HCT116 (cell line): ENCODE measurements at regions not wholly inside any gene's neighbourhood (a gene's known extent, or its start where the extent isn't known, plus 50 kb on each side); places are given as distances from the start of the nearest gene placed in this dataset.

Experiments used
- ATAC-seq: fragments of 200-7000 bp; cut with Tn5 transposase; 2 replicates; pipeline ENCODE4 v1.9.1; 2020; ENCODE audit warnings: mild to moderate bottlenecking, moderate library complexity
- BruUV-seq: library from RNA; stranded (reverse); fragments of 400-500 nt; replicated peaks from 2 replicates; lab custom pipeline; 2021; lab: Mats Ljungman, UMichigan
- CTCF ChIA-PET: fragments of 300-600 bp; sonication (Branson Sonifier 250); formaldehyde crosslinking; loops from one replicate; lab custom pipeline; 2021; ENCODE audit warnings: antibody characterized with exemption; lab: Charles Lee
- POLR2A ChIA-PET: fragments of 300-600, 350-600 bp; sonication (Branson Sonifier 250); formaldehyde crosslinking; loops from one replicate; lab custom pipeline; 2021; ENCODE audit warnings: antibody characterized with exemption; lab: Charles Lee
- RAD21 ChIA-PET, 2 experiments: fragments of 300-600 bp; sonication (Branson Sonifier 250); formaldehyde crosslinking; loops; one replicate each; lab custom pipeline; 2023; ENCODE audit warnings: low total read pairs in 2 of 2; ENCODE audit not compliant: uncharacterized antibody in 2 of 2, unreplicated experiment in 2 of 2, low non-redundant PET in 1 of 2; lab: Charles Lee
- DNase-seq: peaks from one replicate; pipeline ENCODE4 v3.0.0-alpha.2; 2010; ENCODE audit warnings: low read depth, low spot score
- H2AFZ ChIP-seq: fragments of 200-600 bp; shearing (Covaris generic), sonication (generic); 2 replicates; pipeline ENCODE4 v1.6.1; 2017; ENCODE audit warnings: low read depth, mixed run types, mixed read lengths, antibody characterized with exemption, low read length; ENCODE audit not compliant: poor library complexity, severe bottlenecking
- H3K27ac ChIP-seq: 2 replicates; pipeline ENCODE4 v1.5.1; 2012; ENCODE audit warnings: low read depth, low read length
- H3K27me3 ChIP-seq: fragments of 200-600 bp; sonication (generic); 2 replicates; pipeline ENCODE4 v1.6.1; 2016; ENCODE audit warnings: mixed run types, low read length, mixed read lengths; ENCODE audit not compliant: insufficient read depth
- H3K36me3 ChIP-seq, 2 experiments: fragments of 200-500 bp in 1 of 2; fragments of 200-600 bp in 1 of 2; sonication (Bioruptor generic) in 1 of 2; sonication (generic) in 1 of 2; 2 replicates each; pipeline versions ENCODE4 v1.5.1 to v1.6.1; 2014 to 2016; ENCODE audit warnings: low read length in 2 of 2, inconsistent platforms in 1 of 2, mixed read lengths in 1 of 2, mixed run types in 1 of 2; ENCODE audit not compliant: insufficient read depth in 2 of 2, control insufficient read depth in 1 of 2
- H3K4me1 ChIP-seq, 2 experiments: fragments of 200-600 bp in 1 of 2; sonication (generic) in 1 of 2; 2 replicates each; pipeline versions ENCODE4 v1.5.1 to v1.6.1; 2012 to 2017; ENCODE audit warnings: low read length in 2 of 2, inconsistent platforms in 1 of 2, mild to moderate bottlenecking in 1 of 2, mixed read lengths in 1 of 2, mixed run types in 1 of 2, moderate library complexity in 1 of 2; ENCODE audit not compliant: insufficient read depth in 2 of 2, control insufficient read depth in 1 of 2
- H3K4me2 ChIP-seq: fragments of 200-600 bp; sonication (generic); 2 replicates; pipeline ENCODE4 v1.6.1; 2017; ENCODE audit warnings: mixed run types, low read length, mixed read lengths
- H3K4me3 ChIP-seq, 2 experiments: fragments of 200-600 bp in 1 of 2; sonication (generic) in 1 of 2; replicated peaks in 1 of 2; 2 replicates each; pipeline ENCODE4 v1.5.1; 2011 to 2016; ENCODE audit warnings: low read length in 2 of 2, control low read depth in 1 of 2, low read depth in 1 of 2, mild to moderate bottlenecking in 1 of 2, mixed read lengths in 1 of 2, mixed run types in 1 of 2
- H3K79me2 ChIP-seq: fragments of 200-600 bp; sonication (generic); 2 replicates; pipeline ENCODE4 v1.6.1; 2017; ENCODE audit warnings: mild to moderate bottlenecking, mixed run types, low read length, moderate library complexity, mixed read lengths; ENCODE audit not compliant: insufficient read depth
- H3K9ac ChIP-seq: fragments of 200-600 bp; sonication (generic); 2 replicates; pipeline ENCODE4 v1.6.1; 2016; ENCODE audit warnings: low read length, mixed read lengths
- H3K9me2 ChIP-seq: fragments of 200-600 bp; sonication (generic), shearing (Covaris generic); 2 replicates; pipeline ENCODE4 v1.6.1; 2017; ENCODE audit warnings: mixed run types, mild to moderate bottlenecking, moderate library complexity; ENCODE audit not compliant: insufficient read depth
- H3K9me3 ChIP-seq, 2 experiments: fragments of 200-500 bp in 1 of 2; fragments of 200-600 bp in 1 of 2; sonication (Bioruptor generic) in 1 of 2; sonication (generic) in 1 of 2; 2 replicates each; pipeline ENCODE4 v1.6.1; 2014 to 2017; ENCODE audit warnings: low read length in 2 of 2, mixed read lengths in 2 of 2, inconsistent platforms in 1 of 2, low read depth in 1 of 2, mild to moderate bottlenecking in 1 of 2, mixed run types in 1 of 2, moderate library complexity in 1 of 2; ENCODE audit not compliant: control insufficient read depth in 1 of 2, insufficient read depth in 1 of 2
- H4K20me1 ChIP-seq: fragments of 200-600 bp; sonication (generic), shearing (Covaris generic); 2 replicates; pipeline ENCODE4 v1.6.1; 2017; ENCODE audit warnings: mixed run types, mild to moderate bottlenecking, moderate library complexity; ENCODE audit not compliant: insufficient read depth
- CBX3 ChIP-seq: IDR thresholded peaks from 2 replicates; pipeline ENCODE4 v1.6.1; 2012; ENCODE audit warnings: low read depth
- CEBPB ChIP-seq: IDR thresholded peaks from 2 replicates; pipeline ENCODE4 v1.6.1; 2012; ENCODE audit warnings: low read depth
- EGR1 ChIP-seq: IDR thresholded peaks from 2 replicates; pipeline ENCODE4 v1.6.1; 2012; ENCODE audit warnings: low read depth
- EZH2 ChIP-seq: fragments of 200-600 bp; sonication (generic); IDR thresholded peaks from 2 replicates; pipeline ENCODE4 v1.6.1; 2017; ENCODE audit warnings: antibody characterized with exemption, mixed run types
- EZH2phosphoT487 ChIP-seq: fragments of 200-600 bp; IDR thresholded peaks from 2 replicates; pipeline ENCODE4 v1.6.1; 2018; ENCODE audit warnings: antibody characterized with exemption, borderline replicate concordance
- FOSL1 ChIP-seq: IDR thresholded peaks from 2 replicates; pipeline ENCODE4 v1.6.1; 2012; ENCODE audit warnings: low read depth
- JUND ChIP-seq: IDR thresholded peaks from 2 replicates; pipeline ENCODE4 v1.6.1; 2012
- POLR2A ChIP-seq: IDR thresholded peaks from 2 replicates; pipeline ENCODE4 v1.7.0; 2011; ENCODE audit warnings: borderline replicate concordance; ENCODE audit not compliant: insufficient read depth, insufficient read length; ENCODE audit errors: extremely low read depth
- RAD21 ChIP-seq: IDR thresholded peaks from 2 replicates; pipeline ENCODE4 v1.6.1; 2012; ENCODE audit warnings: low read depth, mild to moderate bottlenecking
- SIN3A ChIP-seq: IDR thresholded peaks from 2 replicates; pipeline ENCODE4 v1.6.1; 2012; ENCODE audit warnings: low read depth
- SP1 ChIP-seq: IDR thresholded peaks from 2 replicates; pipeline ENCODE4 v1.6.1; 2012; ENCODE audit warnings: low read depth
- SRF ChIP-seq: IDR thresholded peaks from 2 replicates; pipeline ENCODE4 v1.6.1; 2012; ENCODE audit warnings: low read depth
- TCF7L2 ChIP-seq: IDR thresholded peaks from 2 replicates; pipeline ENCODE4 v1.7.0; 2011; ENCODE audit warnings: borderline replicate concordance, inconsistent platforms; ENCODE audit not compliant: insufficient read depth, insufficient read length; ENCODE audit errors: extremely low read depth
- YY1 ChIP-seq: IDR thresholded peaks from 2 replicates; pipeline ENCODE4 v1.6.1; 2011; ENCODE audit warnings: low read length, low read depth, moderate library complexity, mild to moderate bottlenecking; ENCODE audit not compliant: insufficient replicate concordance; ENCODE audit errors: extremely low read depth
- ZNF274 ChIP-seq: fragments of 200-500 bp; sonication (Bioruptor generic); IDR thresholded peaks from 2 replicates; pipeline ENCODE4 v1.6.1; 2014; ENCODE audit warnings: mild to moderate bottlenecking, low read depth, low read length, inconsistent platforms
- intact Hi-C: fragments of 100-400 bp; cut with micrococcal nuclease; formaldehyde crosslinking; loops from 2 replicates; pipeline ENCODE4 v1.10.0; 2022
- TF ChIP-seq, protein P1 (sequence below): IDR thresholded peaks from 2 replicates; pipeline ENCODE4 v1.6.1; 2012
- TF ChIP-seq, protein P2 (sequence below): IDR thresholded peaks from 2 replicates; pipeline ENCODE4 v1.6.1; 2012; ENCODE audit warnings: low read depth
- TF ChIP-seq, protein P3 (sequence below): IDR thresholded peaks from 2 replicates; pipeline ENCODE4 v1.6.1; 2011; ENCODE audit warnings: mild to moderate bottlenecking, low read length, moderate library complexity; ENCODE audit not compliant: insufficient replicate concordance; ENCODE audit errors: extremely low read depth
- TF ChIP-seq, protein P4 (sequence below), 3 experiments: fragments of 200-600 bp in 1 of 3; sonication (generic) in 1 of 3; IDR thresholded peaks in 2 of 3; conservative IDR thresholded peaks in 1 of 3; 2 replicates each; pipeline ENCODE4 v1.5.1; 2012 to 2017; ENCODE audit warnings: low read depth in 2 of 3, low read length in 2 of 3, antibody characterized with exemption in 1 of 3, borderline replicate concordance in 1 of 3, control low read depth in 1 of 3, mild to moderate bottlenecking in 1 of 3, mixed read lengths in 1 of 3, mixed run types in 1 of 3, moderate library complexity in 1 of 3; ENCODE audit not compliant: insufficient read depth in 1 of 3

DNA sequence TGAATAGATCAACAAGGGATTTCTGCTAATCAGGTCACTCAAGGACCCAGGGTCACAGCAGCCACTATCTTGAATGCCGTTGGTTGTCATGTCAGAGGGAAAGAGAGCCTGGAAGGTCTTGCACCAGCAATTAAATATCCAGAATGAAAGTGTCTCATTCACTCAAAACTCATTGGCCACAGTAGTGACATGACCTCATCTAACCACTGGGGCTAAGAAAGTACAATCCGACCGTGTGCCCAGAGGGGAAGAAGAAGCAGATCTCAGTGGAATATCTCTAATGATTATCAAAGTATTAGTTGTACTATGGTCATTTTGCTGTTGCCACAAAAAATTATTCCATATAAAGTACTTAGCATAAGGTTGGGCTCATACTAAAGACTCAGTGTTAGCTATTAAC lies 210.0 kb downstream of the QDPR start:
- no peaks in the 10 kb centered on the region for H3K9me2 ChIP-seq
- no peaks in the 10 kb centered on the region for H3K9me3 ChIP-seq
- H3K79me2 ChIP-seq, result no peaks in the 10 kb centered on the region
- H3K27me3 ChIP-seq, result no peaks in the 10 kb centered on the region; the same call in 1 of the 2 replicates
- H3K4me3 ChIP-seq, result no peak overlapping the region
- no peaks in the 10 kb centered on the region for H3K36me3 ChIP-seq
- no peak overlapping the region for H3K27ac ChIP-seq
- no peaks in the 10 kb centered on the region for H4K20me1 ChIP-seq
- no peak overlapping the region for H2AFZ ChIP-seq
- ChIA-PET CTCF (no interaction called here), RAD21 (no interaction called here), POLR2A (no interaction called here)
- H3K4me2 ChIP-seq, result no peak overlapping the region
- no TSS peak for BruUV-seq
- intact Hi-C loops, result no loop called here
- DNase-seq, result no peak
- no peak for TF ChIP-seq SRF
- TF ChIP-seq, protein P1, sequence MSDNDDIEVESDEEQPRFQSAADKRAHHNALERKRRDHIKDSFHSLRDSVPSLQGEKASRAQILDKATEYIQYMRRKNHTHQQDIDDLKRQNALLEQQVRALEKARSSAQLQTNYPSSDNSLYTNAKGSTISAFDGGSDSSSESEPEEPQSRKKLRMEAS, result no peak
- TF ChIP-seq ZNF274, result no peak
- TF ChIP-seq YY1, result no peak
- no peak for TF ChIP-seq TCF7L2
- no peak for TF ChIP-seq RAD21
- no peak for TF ChIP-seq EZH2
- no peak for TF ChIP-seq SIN3A
- TF ChIP-seq, protein P2, sequence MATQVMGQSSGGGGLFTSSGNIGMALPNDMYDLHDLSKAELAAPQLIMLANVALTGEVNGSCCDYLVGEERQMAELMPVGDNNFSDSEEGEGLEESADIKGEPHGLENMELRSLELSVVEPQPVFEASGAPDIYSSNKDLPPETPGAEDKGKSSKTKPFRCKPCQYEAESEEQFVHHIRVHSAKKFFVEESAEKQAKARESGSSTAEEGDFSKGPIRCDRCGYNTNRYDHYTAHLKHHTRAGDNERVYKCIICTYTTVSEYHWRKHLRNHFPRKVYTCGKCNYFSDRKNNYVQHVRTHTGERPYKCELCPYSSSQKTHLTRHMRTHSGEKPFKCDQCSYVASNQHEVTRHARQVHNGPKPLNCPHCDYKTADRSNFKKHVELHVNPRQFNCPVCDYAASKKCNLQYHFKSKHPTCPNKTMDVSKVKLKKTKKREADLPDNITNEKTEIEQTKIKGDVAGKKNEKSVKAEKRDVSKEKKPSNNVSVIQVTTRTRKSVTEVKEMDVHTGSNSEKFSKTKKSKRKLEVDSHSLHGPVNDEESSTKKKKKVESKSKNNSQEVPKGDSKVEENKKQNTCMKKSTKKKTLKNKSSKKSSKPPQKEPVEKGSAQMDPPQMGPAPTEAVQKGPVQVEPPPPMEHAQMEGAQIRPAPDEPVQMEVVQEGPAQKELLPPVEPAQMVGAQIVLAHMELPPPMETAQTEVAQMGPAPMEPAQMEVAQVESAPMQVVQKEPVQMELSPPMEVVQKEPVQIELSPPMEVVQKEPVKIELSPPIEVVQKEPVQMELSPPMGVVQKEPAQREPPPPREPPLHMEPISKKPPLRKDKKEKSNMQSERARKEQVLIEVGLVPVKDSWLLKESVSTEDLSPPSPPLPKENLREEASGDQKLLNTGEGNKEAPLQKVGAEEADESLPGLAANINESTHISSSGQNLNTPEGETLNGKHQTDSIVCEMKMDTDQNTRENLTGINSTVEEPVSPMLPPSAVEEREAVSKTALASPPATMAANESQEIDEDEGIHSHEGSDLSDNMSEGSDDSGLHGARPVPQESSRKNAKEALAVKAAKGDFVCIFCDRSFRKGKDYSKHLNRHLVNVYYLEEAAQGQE, result no peak
- no peak for TF ChIP-seq JUND
- TF ChIP-seq EGR1, result no peak
- TF ChIP-seq, protein P3, sequence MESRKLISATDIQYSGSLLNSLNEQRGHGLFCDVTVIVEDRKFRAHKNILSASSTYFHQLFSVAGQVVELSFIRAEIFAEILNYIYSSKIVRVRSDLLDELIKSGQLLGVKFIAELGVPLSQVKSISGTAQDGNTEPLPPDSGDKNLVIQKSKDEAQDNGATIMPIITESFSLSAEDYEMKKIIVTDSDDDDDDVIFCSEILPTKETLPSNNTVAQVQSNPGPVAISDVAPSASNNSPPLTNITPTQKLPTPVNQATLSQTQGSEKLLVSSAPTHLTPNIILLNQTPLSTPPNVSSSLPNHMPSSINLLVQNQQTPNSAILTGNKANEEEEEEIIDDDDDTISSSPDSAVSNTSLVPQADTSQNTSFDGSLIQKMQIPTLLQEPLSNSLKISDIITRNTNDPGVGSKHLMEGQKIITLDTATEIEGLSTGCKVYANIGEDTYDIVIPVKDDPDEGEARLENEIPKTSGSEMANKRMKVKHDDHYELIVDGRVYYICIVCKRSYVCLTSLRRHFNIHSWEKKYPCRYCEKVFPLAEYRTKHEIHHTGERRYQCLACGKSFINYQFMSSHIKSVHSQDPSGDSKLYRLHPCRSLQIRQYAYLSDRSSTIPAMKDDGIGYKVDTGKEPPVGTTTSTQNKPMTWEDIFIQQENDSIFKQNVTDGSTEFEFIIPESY, result no peak
- TF ChIP-seq SP1, result no peak
- TF ChIP-seq POLR2A, result no peak
- TF ChIP-seq FOSL1, result no peak
- TF ChIP-seq, protein P4, sequence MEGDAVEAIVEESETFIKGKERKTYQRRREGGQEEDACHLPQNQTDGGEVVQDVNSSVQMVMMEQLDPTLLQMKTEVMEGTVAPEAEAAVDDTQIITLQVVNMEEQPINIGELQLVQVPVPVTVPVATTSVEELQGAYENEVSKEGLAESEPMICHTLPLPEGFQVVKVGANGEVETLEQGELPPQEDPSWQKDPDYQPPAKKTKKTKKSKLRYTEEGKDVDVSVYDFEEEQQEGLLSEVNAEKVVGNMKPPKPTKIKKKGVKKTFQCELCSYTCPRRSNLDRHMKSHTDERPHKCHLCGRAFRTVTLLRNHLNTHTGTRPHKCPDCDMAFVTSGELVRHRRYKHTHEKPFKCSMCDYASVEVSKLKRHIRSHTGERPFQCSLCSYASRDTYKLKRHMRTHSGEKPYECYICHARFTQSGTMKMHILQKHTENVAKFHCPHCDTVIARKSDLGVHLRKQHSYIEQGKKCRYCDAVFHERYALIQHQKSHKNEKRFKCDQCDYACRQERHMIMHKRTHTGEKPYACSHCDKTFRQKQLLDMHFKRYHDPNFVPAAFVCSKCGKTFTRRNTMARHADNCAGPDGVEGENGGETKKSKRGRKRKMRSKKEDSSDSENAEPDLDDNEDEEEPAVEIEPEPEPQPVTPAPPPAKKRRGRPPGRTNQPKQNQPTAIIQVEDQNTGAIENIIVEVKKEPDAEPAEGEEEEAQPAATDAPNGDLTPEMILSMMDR (IDR thresholded peaks at IDR 0.05 in 2 of 3, conservative IDR thresholded peaks at IDR 0.05 in 1 of 3; ENCODE audit: borderline replicate concordance in 1 of 3, insufficient read depth in 1 of 3, low read depth in 2 of 3, low read length in 2 of 3), result no peak
- no peak for TF ChIP-seq CBX3
- TF ChIP-seq CEBPB, result no peak
- TF ChIP-seq EZH2phosphoT487, result no peak
- no peaks in the 10 kb centered on the region for H3K4me1 ChIP-seq
- ATAC-seq, result no peak
- no peak overlapping the region for H3K9ac ChIP-seq
